ENCODE measurements at regions not wholly inside any gene's neighbourhood (a gene's known extent, or its start where the extent isn't known, plus 50 kb on each side); places are given as distances from the start of the nearest gene placed in this dataset.
"Not testable (repeated sequence)": the region's sequence is repeated elsewhere in the genome, so short reads cannot be mapped to it uniquely, and the experiment has no call there.

GRCh38 chr3:6448011-6448410 is 412.9 kb upstream of the GRM7 start:
- Histone ChIP-seq H3K27me3 (ENCODE audit: control insufficient read depth, insufficient read depth, low read length) (no peaks in the 10 kb centered on the region), H3K4me1 (ENCODE audit: control insufficient read depth, insufficient read depth, low read length) (no peaks in the 10 kb centered on the region), H3K9me3 (replicated peaks; ENCODE audit: control insufficient read depth, low read depth, low read length) (no peaks in the 10 kb centered on the region), H3K36me3 (ENCODE audit: control insufficient read depth, insufficient read depth, low read length) (no peaks in the 10 kb centered on the region), H3K4me3 (ENCODE audit: low read length) (no peak overlapping the region), H3K27ac (ENCODE audit: low read length) (no peak overlapping the region)
- no CpG with 5 or more reads among the region's 4 CpGs for WGBS (ENCODE audit: insufficient coverage)
- no peak for DNase-seq

- no CpG with 5 or more reads among the region's 3 CpGs for WGBS (ENCODE audit: insufficient coverage)
- no peaks in the 10 kb centered on the region for H3K4me1 ChIP-seq (ENCODE audit: control insufficient read depth, insufficient read depth, low read length)
- H3K36me3 ChIP-seq (ENCODE audit: control insufficient read depth, insufficient read depth, low read length), result no peaks in the 10 kb centered on the region
- no peak overlapping the region for H3K4me3 ChIP-seq (ENCODE audit: low read length)
- no peak overlapping the region for H3K27ac ChIP-seq (ENCODE audit: low read length)
- no peaks in the 10 kb centered on the region for H3K27me3 ChIP-seq (ENCODE audit: control insufficient read depth, insufficient read depth, low read length)
- DNase-seq, result no peak
- no peaks in the 10 kb centered on the region for H3K9me3 ChIP-seq (replicated peaks; ENCODE audit: control insufficient read depth, low read depth, low read length)
Observed at GRCh38 chr3:6449099-6449498, 411.8 kb upstream of the GRM7 start.

GRCh38 chr3:6452974-6453373 is 407.9 kb upstream of the GRM7 start:
- no CpG with 5 or more reads among the region's 1 CpG for WGBS (ENCODE audit: insufficient coverage)
- Histone ChIP-seq H3K27ac (ENCODE audit: low read length) (no peak overlapping the region), H3K27me3 (ENCODE audit: control insufficient read depth, insufficient read depth, low read length) (no peaks in the 10 kb centered on the region), H3K4me1 (ENCODE audit: control insufficient read depth, insufficient read depth, low read length) (no peaks in the 10 kb centered on the region), H3K4me3 (ENCODE audit: low read length) (no peak overlapping the region), H3K9me3 (replicated peaks; ENCODE audit: control insufficient read depth, low read depth, low read length) (no peaks in the 10 kb centered on the region), H3K36me3 (ENCODE audit: control insufficient read depth, insufficient read depth, low read length) (no peaks in the 10 kb centered on the region)
- no peak for DNase-seq

- 75% methylated on average over 1 of the region's 3 CpGs for WGBS (ENCODE audit: insufficient coverage)
Observed at GRCh38 chr3:6455031-6455430, 405.9 kb upstream of the GRM7 start.

GRCh38 chr3:6467186-6467585 is 393.7 kb upstream of the GRM7 start:
- Histone ChIP-seq H3K4me3 (ENCODE audit: low read length) (no peak overlapping the region), H3K9me3 (replicated peaks; ENCODE audit: control insufficient read depth, low read depth, low read length) (peaks cover 6% of the 10 kb centered on the region), H3K27me3 (ENCODE audit: control insufficient read depth, insufficient read depth, low read length) (no peaks in the 10 kb centered on the region), H3K4me1 (ENCODE audit: control insufficient read depth, insufficient read depth, low read length) (no peaks in the 10 kb centered on the region), H3K36me3 (ENCODE audit: control insufficient read depth, insufficient read depth, low read length) (no peaks in the 10 kb centered on the region), H3K27ac (ENCODE audit: low read length) (no peak overlapping the region)
- no peak for DNase-seq

More at GRCh38 chr3:6455031-6455430, 405.9 kb upstream of the GRM7 start:
- no peak for DNase-seq
- no peaks in the 10 kb centered on the region for H3K9me3 ChIP-seq (replicated peaks; ENCODE audit: control insufficient read depth, low read depth, low read length)
- no peaks in the 10 kb centered on the region for H3K4me1 ChIP-seq (ENCODE audit: control insufficient read depth, insufficient read depth, low read length)
- H3K27ac ChIP-seq (ENCODE audit: low read length), result no peak overlapping the region
- H3K36me3 ChIP-seq (ENCODE audit: control insufficient read depth, insufficient read depth, low read length), result no peaks in the 10 kb centered on the region
- H3K27me3 ChIP-seq (ENCODE audit: control insufficient read depth, insufficient read depth, low read length), result no peaks in the 10 kb centered on the region
- no peak overlapping the region for H3K4me3 ChIP-seq (ENCODE audit: low read length)

- Histone ChIP-seq H3K9me3 (replicated peaks; ENCODE audit: control insufficient read depth, low read depth, low read length) (no peaks in the 10 kb centered on the region), H3K27me3 (ENCODE audit: control insufficient read depth, insufficient read depth, low read length) (no peaks in the 10 kb centered on the region), H3K36me3 (ENCODE audit: control insufficient read depth, insufficient read depth, low read length) (no peaks in the 10 kb centered on the region), H3K4me1 (ENCODE audit: control insufficient read depth, insufficient read depth, low read length) (no peaks in the 10 kb centered on the region), H3K4me3 (ENCODE audit: low read length) (no peak overlapping the region), H3K27ac (ENCODE audit: low read length) (no peak overlapping the region)
- 50% methylated on average over 3 of the region's 7 CpGs for WGBS (ENCODE audit: insufficient coverage)
- DNase-seq, result no peak
Observed at GRCh38 chr3:6468589-6468988, 392.3 kb upstream of the GRM7 start.

- Histone ChIP-seq H3K4me3 (ENCODE audit: low read length) (no peak overlapping the region), H3K36me3 (ENCODE audit: control insufficient read depth, insufficient read depth, low read length) (no peaks in the 10 kb centered on the region), H3K27me3 (ENCODE audit: control insufficient read depth, insufficient read depth, low read length) (no peaks in the 10 kb centered on the region), H3K4me1 (ENCODE audit: control insufficient read depth, insufficient read depth, low read length) (no peaks in the 10 kb centered on the region), H3K27ac (ENCODE audit: low read length) (no peak overlapping the region), H3K9me3 (replicated peaks; ENCODE audit: control insufficient read depth, low read depth, low read length) (no peaks in the 10 kb centered on the region)
- no peak for DNase-seq
- 60% methylated on average over 1 of the region's 8 CpGs for WGBS (ENCODE audit: insufficient coverage)
Observed at GRCh38 chr3:6471744-6472143, 389.2 kb upstream of the GRM7 start.

- not testable (repeated sequence) for H3K27me3 ChIP-seq (ENCODE audit: control insufficient read depth, insufficient read depth, low read length); H3K27ac ChIP-seq (ENCODE audit: low read length); DNase-seq; H3K4me1 ChIP-seq (ENCODE audit: control insufficient read depth, insufficient read depth, low read length); H3K4me3 ChIP-seq (ENCODE audit: low read length); H3K36me3 ChIP-seq (ENCODE audit: control insufficient read depth, insufficient read depth, low read length); H3K9me3 ChIP-seq (replicated peaks; ENCODE audit: control insufficient read depth, low read depth, low read length)
- 98% methylated on average over 5 of the region's 34 CpGs for WGBS (ENCODE audit: insufficient coverage)
Observed at GRCh38 chr3:6490487-6491327, 370.2 kb upstream of the GRM7 start.

- no peak for DNase-seq
- H3K4me3 ChIP-seq (ENCODE audit: low read length), result no peak overlapping the region
- no peak overlapping the region for H3K27ac ChIP-seq (ENCODE audit: low read length)
- H3K4me1 ChIP-seq (ENCODE audit: control insufficient read depth, insufficient read depth, low read length), result no peaks in the 10 kb centered on the region
- peaks cover 6% of the 10 kb centered on the region for H3K9me3 ChIP-seq (replicated peaks; ENCODE audit: control insufficient read depth, low read depth, low read length)
- no peaks in the 10 kb centered on the region for H3K36me3 ChIP-seq (ENCODE audit: control insufficient read depth, insufficient read depth, low read length)
- no peaks in the 10 kb centered on the region for H3K27me3 ChIP-seq (ENCODE audit: control insufficient read depth, insufficient read depth, low read length)
- WGBS (ENCODE audit: insufficient coverage), result 0% methylated on average over 1 of the region's 2 CpGs
Observed at GRCh38 chr3:6491768-6492167, 369.1 kb upstream of the GRM7 start.

- no peaks in the 10 kb centered on the region for H3K36me3 ChIP-seq (ENCODE audit: control insufficient read depth, insufficient read depth, low read length)
- no peaks in the 10 kb centered on the region for H3K4me1 ChIP-seq (ENCODE audit: control insufficient read depth, insufficient read depth, low read length)
- no peaks in the 10 kb centered on the region for H3K27me3 ChIP-seq (ENCODE audit: control insufficient read depth, insufficient read depth, low read length)
- no CpG with 5 or more reads among the region's 1 CpG for WGBS (ENCODE audit: insufficient coverage)
- no peak for DNase-seq
- H3K27ac ChIP-seq (ENCODE audit: low read length), result no peak overlapping the region
- no peak overlapping the region for H3K4me3 ChIP-seq (ENCODE audit: low read length)
- peaks cover 6% of the 10 kb centered on the region for H3K9me3 ChIP-seq (replicated peaks; ENCODE audit: control insufficient read depth, low read depth, low read length)
Observed at GRCh38 chr3:6492306-6492705, 368.6 kb upstream of the GRM7 start.

GRCh38 chr3:6498944-6499343 is 362.0 kb upstream of the GRM7 start:
- not testable (repeated sequence) for H3K27ac ChIP-seq (ENCODE audit: low read length); H3K36me3 ChIP-seq (ENCODE audit: control insufficient read depth, insufficient read depth, low read length); H3K9me3 ChIP-seq (replicated peaks; ENCODE audit: control insufficient read depth, low read depth, low read length); H3K27me3 ChIP-seq (ENCODE audit: control insufficient read depth, insufficient read depth, low read length); DNase-seq; H3K4me3 ChIP-seq (ENCODE audit: low read length); H3K4me1 ChIP-seq (ENCODE audit: control insufficient read depth, insufficient read depth, low read length)
- no CpG with 5 or more reads among the region's 4 CpGs for WGBS (ENCODE audit: insufficient coverage)

Data from muscle of leg (tissue), 3 donors.